Pancreas (tissue), 10 donors: ENCODE measurements at regions not wholly inside any gene's neighbourhood (a gene's known extent, or its start where the extent isn't known, plus 50 kb on each side); places are given as distances from the start of the nearest gene placed in this dataset.

ENCODE experiments used
- ATAC-seq, 4 donors: fragments of 200-7000 bp; cut with Tn5 transposase; one replicate each; pipeline versions ENCODE4 v1.8.0 to v1.9.1; 2020; ENCODE audit warnings: mild to moderate bottlenecking in 4 of 4, moderate library complexity in 4 of 4
- DNase-seq, 6 donors: peaks; one replicate each; pipeline ENCODE4 v3.0.0-alpha.2; 2020
- FAIRE-seq: peaks from 2 replicates; lab custom pipeline; 2012; peaks lifted over from hg19 to GRCh38; lab: Jason Lieb, UNC
- H3K27ac ChIP-seq, 4 donors: fragments of 200-600 bp; sonication (generic); 1 replicate in 3 of 4; 2 replicates in 1 of 4; pipeline versions ENCODE4 v1.5.0 to v1.8.0; 2020
- H3K27me3 ChIP-seq, 4 donors: fragments of 200-600 bp; one replicate each; pipeline ENCODE4 v1.8.0; 2021
- H3K36me3 ChIP-seq, 3 donors: fragments of 200-600 bp; sonication (generic) in 1 of 3; one replicate each; pipeline versions ENCODE4 v1.5.0 to v1.8.0; 2020 to 2021
- H3K4me1 ChIP-seq, 3 donors: fragments of 200-600 bp; one replicate each; pipeline ENCODE4 v1.8.0; 2021
- H3K4me3 ChIP-seq, 4 donors: fragments of 200-600 bp; sonication (generic) in 2 of 4; one replicate each; pipeline versions ENCODE4 v1.5.0 to v1.8.0; 2020 to 2021
- H3K9me3 ChIP-seq, 4 donors: fragments of 200-600 bp; one replicate each; pipeline ENCODE4 v1.8.0; 2021
- WGBS, 2 donors: extraction: QIAGEN DNeasy Blood & Tissue Kit; methylation state at CpG; one replicate each; pipeline ENCODE4 v1.1.7; 2013; 5-methylcytosine and 5-hydroxymethylcytosine counted together
- intact Hi-C, 3 donors: fragments of 100-400 bp; cut with DNase I; formaldehyde crosslinking; loops; one replicate each; pipeline versions ENCODE4 v1.11.1 to v1.14.2; 2022
- TF ChIP-seq, protein P1 (sequence below), 4 donors: fragments of 200-600 bp; sonication (generic) in 3 of 4; IDR thresholded peaks; one replicate each; pipeline versions ENCODE4 v1.5.0 to v1.8.0; 2021; ENCODE audit warnings: antibody characterized with exemption in 4 of 4
- donor health status: healthy with polysubstance abuse.
- donor health status: DM: no; HTN: no; CAD: no; lungs with moderate emphysema.
- donor health status: DM: no; HTN: no; CAD: no.
- donor health status: control.
- donor health status: control.
- donor health status: Bipolar disorder and iron deficiency.
- donor health status: DM: yes; HTN: yes; CAD: no.
- donor health status: DM: no; HTN: no; CAD: no.
- donor health status: DM: no; HTN: no; CAD: no.
- donor health status: DM: yes; HTN: yes; CAD: no.

DNA sequence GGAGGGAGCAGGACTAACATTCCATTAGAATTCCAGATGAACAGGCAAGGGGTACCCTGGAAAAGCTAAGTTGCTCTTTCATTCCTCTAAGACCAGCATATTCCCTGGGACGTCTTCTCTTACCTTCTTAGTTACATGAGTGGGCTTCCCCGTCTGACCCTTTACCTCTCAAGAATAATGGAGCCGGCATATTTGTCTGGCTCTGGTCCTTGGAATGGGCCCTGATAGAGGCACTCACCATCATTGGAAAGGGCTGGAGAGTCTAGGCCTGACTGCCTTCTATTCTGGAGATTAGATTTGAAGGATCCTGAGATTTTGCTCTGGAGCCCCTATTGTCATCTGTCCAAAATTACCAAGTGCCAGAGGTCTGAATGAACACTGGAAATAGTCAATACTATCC, 347.5 kb downstream of the MYCN start:
- FAIRE-seq (no peak), DNase-seq (no peak), ATAC-seq (no peak)
- Histone ChIP-seq H3K4me1 (no peaks in the 10 kb centered on the region), H3K27me3 (no peaks in the 10 kb centered on the region), H3K9me3 (no peaks in the 10 kb centered on the region), H3K36me3 (no peaks in the 10 kb centered on the region), H3K27ac (no peak overlapping the region), H3K4me3 (no peak overlapping the region)
- TF ChIP-seq, protein P1, sequence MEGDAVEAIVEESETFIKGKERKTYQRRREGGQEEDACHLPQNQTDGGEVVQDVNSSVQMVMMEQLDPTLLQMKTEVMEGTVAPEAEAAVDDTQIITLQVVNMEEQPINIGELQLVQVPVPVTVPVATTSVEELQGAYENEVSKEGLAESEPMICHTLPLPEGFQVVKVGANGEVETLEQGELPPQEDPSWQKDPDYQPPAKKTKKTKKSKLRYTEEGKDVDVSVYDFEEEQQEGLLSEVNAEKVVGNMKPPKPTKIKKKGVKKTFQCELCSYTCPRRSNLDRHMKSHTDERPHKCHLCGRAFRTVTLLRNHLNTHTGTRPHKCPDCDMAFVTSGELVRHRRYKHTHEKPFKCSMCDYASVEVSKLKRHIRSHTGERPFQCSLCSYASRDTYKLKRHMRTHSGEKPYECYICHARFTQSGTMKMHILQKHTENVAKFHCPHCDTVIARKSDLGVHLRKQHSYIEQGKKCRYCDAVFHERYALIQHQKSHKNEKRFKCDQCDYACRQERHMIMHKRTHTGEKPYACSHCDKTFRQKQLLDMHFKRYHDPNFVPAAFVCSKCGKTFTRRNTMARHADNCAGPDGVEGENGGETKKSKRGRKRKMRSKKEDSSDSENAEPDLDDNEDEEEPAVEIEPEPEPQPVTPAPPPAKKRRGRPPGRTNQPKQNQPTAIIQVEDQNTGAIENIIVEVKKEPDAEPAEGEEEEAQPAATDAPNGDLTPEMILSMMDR (IDR thresholded peaks at IDR 0.05): no peak
- 89 to 90% methylated on average over 3 of the region's 3 CpGs for WGBS, 2 donors
- intact Hi-C loops: loop anchor here in 1 of 3 donors (10.0 kb wide), 1 partner anchor 217 kb away; no protein-coding TSS in a partner anchor

DNA sequence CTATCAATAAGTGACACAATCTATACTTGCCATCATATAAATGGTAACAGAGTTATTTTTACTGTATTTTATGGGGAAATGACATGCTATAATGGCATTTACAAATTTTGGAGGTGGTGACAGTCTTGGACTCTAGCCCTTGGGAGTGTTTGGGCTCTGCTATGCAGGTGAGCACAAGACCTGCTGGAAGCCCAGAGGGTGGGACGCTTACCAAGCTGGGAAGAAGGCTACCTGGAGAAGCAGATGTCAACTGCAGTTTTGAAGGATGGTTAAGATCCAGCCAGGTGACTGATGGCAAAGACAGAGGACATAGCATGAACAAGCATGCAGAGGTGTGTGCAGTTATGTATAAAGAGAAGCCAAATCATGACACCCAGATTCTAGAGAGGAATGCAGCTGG, 346.9 kb downstream of the MYCN start:
- no peak for DNase-seq
- Histone ChIP-seq H3K9me3 (no peaks in the 10 kb centered on the region), H3K4me1 (no peaks in the 10 kb centered on the region), H3K4me3 (no peak overlapping the region), H3K36me3 (no peaks in the 10 kb centered on the region), H3K27me3 (no peaks in the 10 kb centered on the region), H3K27ac (no peak overlapping the region)
- WGBS, 2 donors: 82 to 86% methylated on average over 1 of the region's 1 CpG
- FAIRE-seq: no peak
- TF ChIP-seq, protein P1 (IDR thresholded peaks at IDR 0.05): no peak
- intact Hi-C loops: loop anchor here in 1 of 3 donors (10.0 kb wide), 1 partner anchor 218 kb away; no protein-coding TSS in a partner anchor
- no peak for ATAC-seq

DNA sequence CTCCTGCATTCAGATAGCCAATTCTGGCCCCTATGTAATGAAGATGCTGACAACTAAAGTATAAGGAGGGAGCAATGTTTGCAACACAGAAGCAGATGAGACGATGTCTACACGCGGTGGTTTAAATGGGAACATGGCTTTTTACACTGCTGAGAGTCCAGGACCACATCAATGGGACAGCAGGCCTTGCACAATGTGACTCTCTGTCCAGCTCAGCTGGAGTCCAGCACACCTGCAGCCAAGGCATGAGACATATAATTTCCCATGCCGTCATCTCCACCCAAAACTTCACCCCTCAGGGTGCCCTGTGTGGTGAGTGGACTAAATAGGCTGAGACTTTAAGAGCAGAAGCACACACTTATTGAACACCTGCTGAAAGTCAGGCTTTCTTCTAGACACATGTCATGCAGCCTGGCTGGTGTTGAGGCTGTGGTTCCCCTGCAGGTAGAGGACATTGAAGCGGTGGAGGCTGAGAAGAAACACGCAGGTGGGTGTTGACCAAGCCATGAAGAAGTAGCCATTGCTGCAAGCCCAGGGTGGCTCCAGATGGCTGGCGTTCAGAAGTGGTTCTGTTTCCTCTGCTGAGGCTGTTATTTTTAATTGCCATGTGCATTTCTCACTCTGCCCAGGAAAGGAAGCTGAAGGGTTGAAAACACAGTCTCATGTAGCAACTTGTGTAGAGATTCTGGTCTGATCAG, 345.6 kb downstream of the MYCN start:
- Histone ChIP-seq H3K4me3 (no peak overlapping the region), H3K4me1 (no peaks in the 10 kb centered on the region), H3K27me3 (no peaks in the 10 kb centered on the region), H3K27ac (no peak overlapping the region), H3K9me3 (no peaks in the 10 kb centered on the region), H3K36me3 (no peaks in the 10 kb centered on the region)
- TF ChIP-seq, protein P1 (IDR thresholded peaks at IDR 0.05): no peak
- no peak for ATAC-seq
- 81 to 84% methylated on average over 7 of the region's 7 CpGs for WGBS, 2 donors
- intact Hi-C loops: loop anchor here in 1 of 3 donors (10.0 kb wide), 1 partner anchor 219 kb away; no protein-coding TSS in a partner anchor
- no peak for DNase-seq
- no peak for FAIRE-seq

DNA sequence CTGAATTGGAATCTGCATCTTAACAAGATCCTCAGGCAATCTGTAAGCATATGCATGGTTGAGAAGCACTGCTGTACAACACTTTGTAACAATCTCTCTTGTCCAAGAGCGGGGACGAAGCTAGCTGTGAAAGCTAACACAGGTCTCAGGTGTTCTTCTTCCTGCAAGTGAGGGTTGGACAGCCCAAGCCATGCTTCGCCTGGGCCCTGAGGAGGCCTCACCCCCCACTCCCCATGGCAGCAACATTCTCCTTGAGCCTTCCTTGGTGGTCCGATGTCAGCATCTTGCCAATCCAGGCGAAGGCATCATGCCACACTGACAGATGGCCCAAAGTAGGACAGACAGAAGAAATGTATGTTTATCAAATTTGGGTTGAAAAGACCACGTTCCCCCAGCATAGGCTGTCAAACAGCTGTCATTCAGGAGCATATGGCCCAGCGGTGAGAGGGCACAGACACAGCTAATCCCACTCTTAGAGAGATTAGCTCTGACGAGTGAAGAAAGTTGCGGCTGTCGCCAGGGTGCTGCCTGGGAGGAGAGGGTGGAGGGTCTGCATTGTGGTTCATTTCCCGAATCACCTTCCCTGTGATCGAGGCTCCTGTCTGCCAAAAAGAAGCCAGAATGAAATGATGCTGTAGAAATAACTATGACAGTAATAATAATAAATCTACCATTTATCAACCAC, 344.7 kb downstream of the MYCN start:
- TF ChIP-seq, protein P1 (IDR thresholded peaks at IDR 0.05): no peak
- 88 to 90% methylated on average over 12 of the region's 12 CpGs for WGBS, 2 donors
- Histone ChIP-seq H3K9me3 (no peaks in the 10 kb centered on the region), H3K27ac (no peak overlapping the region), H3K4me3 (no peak overlapping the region), H3K36me3 (no peaks in the 10 kb centered on the region), H3K4me1 (no peaks in the 10 kb centered on the region), H3K27me3 (no peaks in the 10 kb centered on the region)
- ATAC-seq (no peak), DNase-seq (no peak), FAIRE-seq (no peak)
- intact Hi-C loops: loop anchor here in 1 of 3 donors (5.0 to 10.0 kb wide), 2 partner anchors 220 to 343 kb away; partner anchors contain the start of gene MYCN
